GM23338 (cell line): ENCODE measurements at regions not wholly inside any gene's neighbourhood (a gene's known extent, or its start where the extent isn't known, plus 50 kb on each side); places are given as distances from the start of the nearest gene placed in this dataset.

Experiments
- ATAC-seq: fragments of 200-7000 bp; cut with Tn5 transposase; 3 replicates; pipeline ENCODE4 v1.9.1; 2020
- DNase-seq: peaks from one replicate; pipeline ENCODE4 v3.0.0-alpha.2; 2015; ENCODE audit warnings: low spot score
- H2AFZ ChIP-seq: fragments of 200-600 bp; sonication (generic); 2 replicates; pipeline ENCODE4 v1.8.0; 2016; ENCODE audit warnings: antibody characterized with exemption, mild to moderate bottlenecking, moderate library complexity
- H3F3A ChIP-seq: fragments of 200-600 bp; sonication (generic); replicated peaks from 2 replicates; pipeline ENCODE4 v1.8.0; 2017; ENCODE audit warnings: antibody characterized with exemption, mixed run types, low read depth
- H3K27ac ChIP-seq: fragments of 200-600 bp; sonication (generic); 2 replicates; pipeline ENCODE4 v1.6.1; 2016; ENCODE audit warnings: low read depth
- H3K27me3 ChIP-seq: fragments of 200-600 bp; sonication (generic); 2 replicates; pipeline ENCODE4 v1.8.0; 2016; ENCODE audit warnings: mild to moderate bottlenecking, mixed run types, moderate library complexity; ENCODE audit not compliant: insufficient read depth
- H3K36me3 ChIP-seq: fragments of 200-600 bp; sonication (generic); 2 replicates; pipeline ENCODE4 v1.8.0; 2016; ENCODE audit warnings: mild to moderate bottlenecking; ENCODE audit not compliant: insufficient read depth
- H3K4me1 ChIP-seq: fragments of 200-600 bp; sonication (generic); 2 replicates; pipeline ENCODE4 v1.8.0; 2016; ENCODE audit warnings: mild to moderate bottlenecking, moderate library complexity; ENCODE audit not compliant: insufficient read depth
- H3K4me2 ChIP-seq: fragments of 200-600 bp; sonication (generic); 2 replicates; pipeline ENCODE4 v1.7.1; 2017; ENCODE audit warnings: mixed run types
- H3K4me3 ChIP-seq: fragments of 200-600 bp; sonication (generic); 2 replicates; pipeline ENCODE4 v1.6.1; 2016; ENCODE audit warnings: mixed run types
- H3K79me2 ChIP-seq: fragments of 200-600 bp; sonication (generic); replicated peaks from 2 replicates; pipeline ENCODE4 v1.8.0; 2017; ENCODE audit warnings: mild to moderate bottlenecking; ENCODE audit not compliant: insufficient read depth
- H3K9me2 ChIP-seq: fragments of 200-600 bp; sonication (generic); 2 replicates; pipeline ENCODE4 v1.8.0; 2017; ENCODE audit not compliant: insufficient read depth
- H4K20me1 ChIP-seq: fragments of 200-600 bp; sonication (generic); replicated peaks from 2 replicates; pipeline ENCODE4 v1.8.0; 2017; ENCODE audit warnings: mild to moderate bottlenecking; ENCODE audit not compliant: insufficient read depth
- H3K27ac Mint-ChIP-seq: 2 replicates; pipeline ENCODE4 v1.8.0; 2020; ENCODE audit warnings: inconsistent platforms, mild to moderate bottlenecking, moderate library complexity, mixed read lengths
- H3K27me3 Mint-ChIP-seq: 3 replicates; pipeline ENCODE4 v1.8.0; 2022; ENCODE audit warnings: low read depth, mild to moderate bottlenecking, moderate library complexity, mixed read lengths, inconsistent platforms; ENCODE audit not compliant: insufficient read depth, poor library complexity
- H3K36me3 Mint-ChIP-seq: 3 replicates; pipeline ENCODE4 v1.8.0; 2021; ENCODE audit warnings: low read depth, mild to moderate bottlenecking, inconsistent platforms, moderate library complexity, mixed read lengths
- H3K4me1 Mint-ChIP-seq: 3 replicates; pipeline ENCODE4 v1.8.0; 2020; ENCODE audit warnings: mild to moderate bottlenecking, inconsistent platforms, mixed read lengths
- H3K4me3 Mint-ChIP-seq: 3 replicates; pipeline ENCODE4 v1.8.0; 2021; ENCODE audit warnings: moderate library complexity, mild to moderate bottlenecking, inconsistent platforms, mixed read lengths
- H3K9me3 Mint-ChIP-seq: 3 replicates; pipeline ENCODE4 v1.8.0; 2020; ENCODE audit warnings: moderate library complexity, mild to moderate bottlenecking, inconsistent platforms, mixed read lengths
- CREB1 ChIP-seq: fragments of 250-450 bp; sonication (Bioruptor Pico); IDR thresholded peaks from 2 replicates; pipeline ENCODE4 v1.5.0; 2020; ENCODE audit warnings: low read depth, mild to moderate bottlenecking, moderate library complexity
- CTCF ChIP-seq, 2 experiments: fragments of 200-600 bp in 1 of 2; sonication (generic) in 1 of 2; conservative IDR thresholded peaks; 2 replicates each; pipeline versions ENCODE4 v1.5.1 to v1.6.1; 2016 to 2017; ENCODE audit warnings: antibody characterized with exemption in 2 of 2, low read depth in 2 of 2, mild to moderate bottlenecking in 2 of 2, moderate library complexity in 1 of 2
- EZH2 ChIP-seq: fragments of 200-600 bp; sonication (generic); IDR thresholded peaks from one replicate; pipeline ENCODE4 v1.8.0; 2017; ENCODE audit warnings: antibody characterized with exemption, mild to moderate bottlenecking, low read depth; ENCODE audit not compliant: unreplicated experiment
- EZH2phosphoT487 ChIP-seq: fragments of 200-600 bp; sonication (generic); IDR thresholded peaks from one replicate; pipeline ENCODE4 v1.8.1; 2018; ENCODE audit warnings: antibody characterized with exemption; ENCODE audit not compliant: unreplicated experiment
- JUNB ChIP-seq: IDR thresholded peaks from one replicate; pipeline ENCODE4 v1.6.1; 2016; ENCODE audit warnings: antibody characterized with exemption; ENCODE audit not compliant: unreplicated experiment
- NANOG ChIP-seq: IDR thresholded peaks from 2 replicates; pipeline ENCODE4 v1.6.1; 2016; ENCODE audit warnings: antibody characterized with exemption, borderline replicate concordance
- POLR2AphosphoS5 ChIP-seq: IDR thresholded peaks from 2 replicates; pipeline ENCODE4 v1.6.1; 2016; ENCODE audit warnings: antibody characterized with exemption, low read depth
- STAT1 ChIP-seq: IDR thresholded peaks from one replicate; pipeline ENCODE4 v1.6.1; 2016; ENCODE audit warnings: antibody characterized with exemption; ENCODE audit not compliant: unreplicated experiment
- ZNF114 ChIP-seq: fragments of 250-450 bp; sonication (Bioruptor Pico); IDR thresholded peaks from 2 replicates; pipeline ENCODE4 v1.5.0; 2020; ENCODE audit warnings: mild to moderate bottlenecking, moderate library complexity
- ZNF331 ChIP-seq: fragments of 250-450 bp; sonication (Bioruptor Pico); IDR thresholded peaks from 2 replicates; pipeline ENCODE4 v1.5.0; 2020; ENCODE audit warnings: low read depth, mild to moderate bottlenecking, moderate library complexity
- TF ChIP-seq, protein P1 (sequence below): IDR thresholded peaks from 2 replicates; pipeline ENCODE4 v1.6.1; 2016; ENCODE audit warnings: antibody characterized with exemption
- TF ChIP-seq, protein P2 (sequence below): fragments of 250-450 bp; sonication (Bioruptor Pico); IDR thresholded peaks from 2 replicates; pipeline ENCODE4 v1.5.0; 2020; ENCODE audit warnings: mild to moderate bottlenecking, moderate library complexity
- TF ChIP-seq, protein P3 (sequence below): IDR thresholded peaks from one replicate; pipeline ENCODE4 v1.6.1; 2018; ENCODE audit warnings: antibody characterized with exemption; ENCODE audit not compliant: unreplicated experiment

DNA sequence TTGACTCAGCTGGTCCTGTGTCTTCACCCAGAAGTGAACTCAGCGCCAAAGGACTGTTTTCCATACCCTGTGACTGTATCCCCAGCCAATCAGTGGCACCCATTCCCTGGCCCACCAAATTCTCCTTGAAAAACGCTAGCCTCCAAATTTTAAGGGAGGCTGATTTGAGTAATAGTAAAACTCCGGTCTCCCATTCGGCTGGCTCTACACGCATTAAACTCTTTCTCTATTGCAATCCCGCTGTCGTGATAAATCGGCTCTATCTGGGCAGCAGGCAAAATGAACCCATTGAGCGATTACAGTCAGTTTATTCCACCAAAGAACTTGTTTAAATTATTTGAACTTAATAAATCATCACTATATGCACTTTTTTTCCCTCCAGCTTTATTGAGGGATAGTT is 55.9 kb upstream of the PPP1R26 start:
- H3K4me3 ChIP-seq: no peak overlapping the region
- H3K27me3 ChIP-seq: no peaks in the 10 kb centered on the region
- H3K27ac ChIP-seq: no peak overlapping the region
- H3K4me2 ChIP-seq: no peak overlapping the region
- no peaks in the 10 kb centered on the region for H3K9me2 ChIP-seq
- H4K20me1 ChIP-seq: no peaks in the 10 kb centered on the region
- no peak overlapping the region for H3K4me3 Mint-ChIP-seq
- no peaks in the 10 kb centered on the region for H3K36me3 ChIP-seq
- no peaks in the 10 kb centered on the region for H3F3A ChIP-seq
- no peaks in the 10 kb centered on the region for H3K79me2 ChIP-seq
- H3K4me1 ChIP-seq: peaks cover 4% of the 10 kb centered on the region; the same call in 1 of the 2 replicates
- TF ChIP-seq POLR2AphosphoS5 (no peak), STAT1 (no peak), CTCF (conservative IDR thresholded peaks at IDR 0.05; ENCODE audit: low read depth in 2 of 2) (no peak), EZH2 (no peak), CREB1 (CRISPR knock-in tag) (no peak), NANOG (no peak), ZNF114 (CRISPR knock-in tag) (no peak), EZH2phosphoT487 (no peak), ZNF331 (CRISPR knock-in tag) (no peak), JUNB (no peak)
- TF ChIP-seq, protein P1, sequence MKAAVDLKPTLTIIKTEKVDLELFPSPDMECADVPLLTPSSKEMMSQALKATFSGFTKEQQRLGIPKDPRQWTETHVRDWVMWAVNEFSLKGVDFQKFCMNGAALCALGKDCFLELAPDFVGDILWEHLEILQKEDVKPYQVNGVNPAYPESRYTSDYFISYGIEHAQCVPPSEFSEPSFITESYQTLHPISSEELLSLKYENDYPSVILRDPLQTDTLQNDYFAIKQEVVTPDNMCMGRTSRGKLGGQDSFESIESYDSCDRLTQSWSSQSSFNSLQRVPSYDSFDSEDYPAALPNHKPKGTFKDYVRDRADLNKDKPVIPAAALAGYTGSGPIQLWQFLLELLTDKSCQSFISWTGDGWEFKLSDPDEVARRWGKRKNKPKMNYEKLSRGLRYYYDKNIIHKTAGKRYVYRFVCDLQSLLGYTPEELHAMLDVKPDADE: no peak
- TF ChIP-seq, protein P2, sequence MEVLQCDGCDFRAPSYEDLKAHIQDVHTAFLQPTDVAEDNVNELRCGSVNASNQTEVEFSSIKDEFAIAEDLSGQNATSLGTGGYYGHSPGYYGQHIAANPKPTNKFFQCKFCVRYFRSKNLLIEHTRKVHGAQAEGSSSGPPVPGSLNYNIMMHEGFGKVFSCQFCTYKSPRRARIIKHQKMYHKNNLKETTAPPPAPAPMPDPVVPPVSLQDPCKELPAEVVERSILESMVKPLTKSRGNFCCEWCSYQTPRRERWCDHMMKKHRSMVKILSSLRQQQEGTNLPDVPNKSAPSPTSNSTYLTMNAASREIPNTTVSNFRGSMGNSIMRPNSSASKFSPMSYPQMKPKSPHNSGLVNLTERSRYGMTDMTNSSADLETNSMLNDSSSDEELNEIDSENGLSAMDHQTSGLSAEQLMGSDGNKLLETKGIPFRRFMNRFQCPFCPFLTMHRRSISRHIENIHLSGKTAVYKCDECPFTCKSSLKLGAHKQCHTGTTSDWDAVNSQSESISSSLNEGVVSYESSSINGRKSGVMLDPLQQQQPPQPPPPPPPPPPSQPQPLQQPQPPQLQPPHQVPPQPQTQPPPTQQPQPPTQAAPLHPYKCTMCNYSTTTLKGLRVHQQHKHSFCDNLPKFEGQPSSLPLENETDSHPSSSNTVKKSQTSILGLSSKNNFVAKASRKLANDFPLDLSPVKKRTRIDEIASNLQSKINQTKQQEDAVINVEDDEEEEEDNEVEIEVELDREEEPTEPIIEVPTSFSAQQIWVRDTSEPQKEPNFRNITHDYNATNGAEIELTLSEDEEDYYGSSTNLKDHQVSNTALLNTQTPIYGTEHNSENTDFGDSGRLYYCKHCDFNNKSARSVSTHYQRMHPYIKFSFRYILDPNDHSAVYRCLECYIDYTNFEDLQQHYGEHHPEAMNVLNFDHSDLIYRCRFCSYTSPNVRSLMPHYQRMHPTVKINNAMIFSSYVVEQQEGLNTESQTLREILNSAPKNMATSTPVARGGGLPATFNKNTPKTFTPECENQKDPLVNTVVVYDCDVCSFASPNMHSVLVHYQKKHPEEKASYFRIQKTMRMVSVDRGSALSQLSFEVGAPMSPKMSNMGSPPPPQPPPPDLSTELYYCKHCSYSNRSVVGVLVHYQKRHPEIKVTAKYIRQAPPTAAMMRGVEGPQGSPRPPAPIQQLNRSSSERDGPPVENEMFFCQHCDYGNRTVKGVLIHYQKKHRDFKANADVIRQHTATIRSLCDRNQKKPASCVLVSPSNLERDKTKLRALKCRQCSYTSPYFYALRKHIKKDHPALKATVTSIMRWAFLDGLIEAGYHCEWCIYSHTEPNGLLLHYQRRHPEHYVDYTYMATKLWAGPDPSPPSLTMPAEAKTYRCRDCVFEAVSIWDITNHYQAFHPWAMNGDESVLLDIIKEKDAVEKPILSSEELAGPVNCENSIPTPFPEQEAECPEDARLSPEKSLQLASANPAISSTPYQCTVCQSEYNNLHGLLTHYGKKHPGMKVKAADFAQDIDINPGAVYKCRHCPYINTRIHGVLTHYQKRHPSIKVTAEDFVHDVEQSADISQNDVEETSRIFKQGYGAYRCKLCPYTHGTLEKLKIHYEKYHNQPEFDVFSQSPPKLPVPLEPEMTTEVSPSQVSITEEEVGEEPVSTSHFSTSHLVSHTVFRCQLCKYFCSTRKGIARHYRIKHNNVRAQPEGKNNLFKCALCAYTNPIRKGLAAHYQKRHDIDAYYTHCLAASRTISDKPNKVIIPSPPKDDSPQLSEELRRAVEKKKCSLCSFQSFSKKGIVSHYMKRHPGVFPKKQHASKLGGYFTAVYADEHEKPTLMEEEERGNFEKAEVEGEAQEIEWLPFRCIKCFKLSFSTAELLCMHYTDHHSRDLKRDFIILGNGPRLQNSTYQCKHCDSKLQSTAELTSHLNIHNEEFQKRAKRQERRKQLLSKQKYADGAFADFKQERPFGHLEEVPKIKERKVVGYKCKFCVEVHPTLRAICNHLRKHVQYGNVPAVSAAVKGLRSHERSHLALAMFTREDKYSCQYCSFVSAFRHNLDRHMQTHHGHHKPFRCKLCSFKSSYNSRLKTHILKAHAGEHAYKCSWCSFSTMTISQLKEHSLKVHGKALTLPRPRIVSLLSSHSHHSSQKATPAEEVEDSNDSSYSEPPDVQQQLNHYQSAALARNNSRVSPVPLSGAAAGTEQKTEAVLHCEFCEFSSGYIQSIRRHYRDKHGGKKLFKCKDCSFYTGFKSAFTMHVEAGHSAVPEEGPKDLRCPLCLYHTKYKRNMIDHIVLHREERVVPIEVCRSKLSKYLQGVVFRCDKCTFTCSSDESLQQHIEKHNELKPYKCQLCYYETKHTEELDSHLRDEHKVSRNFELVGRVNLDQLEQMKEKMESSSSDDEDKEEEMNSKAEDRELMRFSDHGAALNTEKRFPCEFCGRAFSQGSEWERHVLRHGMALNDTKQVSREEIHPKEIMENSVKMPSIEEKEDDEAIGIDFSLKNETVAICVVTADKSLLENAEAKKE: no peak
- TF ChIP-seq, protein P3, sequence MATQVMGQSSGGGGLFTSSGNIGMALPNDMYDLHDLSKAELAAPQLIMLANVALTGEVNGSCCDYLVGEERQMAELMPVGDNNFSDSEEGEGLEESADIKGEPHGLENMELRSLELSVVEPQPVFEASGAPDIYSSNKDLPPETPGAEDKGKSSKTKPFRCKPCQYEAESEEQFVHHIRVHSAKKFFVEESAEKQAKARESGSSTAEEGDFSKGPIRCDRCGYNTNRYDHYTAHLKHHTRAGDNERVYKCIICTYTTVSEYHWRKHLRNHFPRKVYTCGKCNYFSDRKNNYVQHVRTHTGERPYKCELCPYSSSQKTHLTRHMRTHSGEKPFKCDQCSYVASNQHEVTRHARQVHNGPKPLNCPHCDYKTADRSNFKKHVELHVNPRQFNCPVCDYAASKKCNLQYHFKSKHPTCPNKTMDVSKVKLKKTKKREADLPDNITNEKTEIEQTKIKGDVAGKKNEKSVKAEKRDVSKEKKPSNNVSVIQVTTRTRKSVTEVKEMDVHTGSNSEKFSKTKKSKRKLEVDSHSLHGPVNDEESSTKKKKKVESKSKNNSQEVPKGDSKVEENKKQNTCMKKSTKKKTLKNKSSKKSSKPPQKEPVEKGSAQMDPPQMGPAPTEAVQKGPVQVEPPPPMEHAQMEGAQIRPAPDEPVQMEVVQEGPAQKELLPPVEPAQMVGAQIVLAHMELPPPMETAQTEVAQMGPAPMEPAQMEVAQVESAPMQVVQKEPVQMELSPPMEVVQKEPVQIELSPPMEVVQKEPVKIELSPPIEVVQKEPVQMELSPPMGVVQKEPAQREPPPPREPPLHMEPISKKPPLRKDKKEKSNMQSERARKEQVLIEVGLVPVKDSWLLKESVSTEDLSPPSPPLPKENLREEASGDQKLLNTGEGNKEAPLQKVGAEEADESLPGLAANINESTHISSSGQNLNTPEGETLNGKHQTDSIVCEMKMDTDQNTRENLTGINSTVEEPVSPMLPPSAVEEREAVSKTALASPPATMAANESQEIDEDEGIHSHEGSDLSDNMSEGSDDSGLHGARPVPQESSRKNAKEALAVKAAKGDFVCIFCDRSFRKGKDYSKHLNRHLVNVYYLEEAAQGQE: no peak
- ATAC-seq: no peak
- peaks cover 9% of the 10 kb centered on the region for H3K27me3 Mint-ChIP-seq
- peaks cover 10% of the 10 kb centered on the region; the same call in 2 of the 3 replicates for H3K36me3 Mint-ChIP-seq
- no peak overlapping the region for H2AFZ ChIP-seq
- H3K27ac Mint-ChIP-seq: no peak overlapping the region
- DNase-seq: no peak
- H3K4me1 Mint-ChIP-seq: peaks cover 12% of the 10 kb centered on the region
- H3K9me3 Mint-ChIP-seq: peaks cover 30% of the 10 kb centered on the region
